KMS-11 (cell line): ENCODE measurements at regions not wholly inside any gene's neighbourhood (a gene's known extent, or its start where the extent isn't known, plus 50 kb on each side); places are given as distances from the start of the nearest gene placed in this dataset.

Source experiments
- H2AFZ ChIP-seq: fragments of 200-600 bp; sonication (generic); 2 replicates; pipeline ENCODE4 v1.6.1; 2016; ENCODE audit warnings: antibody characterized with exemption, mixed run types, low read depth
- H3K27ac ChIP-seq: fragments of 200-600 bp; sonication (generic); 2 replicates; pipeline ENCODE4 v1.6.1; 2016; ENCODE audit warnings: mild to moderate bottlenecking, mixed run types
- H3K27me3 ChIP-seq: fragments of 200-600 bp; sonication (generic); 2 replicates; pipeline ENCODE4 v1.6.1; 2017; ENCODE audit warnings: mild to moderate bottlenecking, low read depth, mixed run types, moderate library complexity; ENCODE audit not compliant: insufficient read depth
- H3K36me3 ChIP-seq: fragments of 200-600 bp; sonication (generic); 2 replicates; pipeline ENCODE4 v1.6.1; 2017; ENCODE audit warnings: mild to moderate bottlenecking, mixed run types; ENCODE audit not compliant: insufficient read depth
- H3K4me1 ChIP-seq: fragments of 200-600 bp; sonication (generic); 2 replicates; pipeline ENCODE4 v1.6.1; 2016; ENCODE audit warnings: mild to moderate bottlenecking, low read depth, mixed run types; ENCODE audit not compliant: poor library complexity, severe bottlenecking
- H3K4me2 ChIP-seq: fragments of 200-600 bp; sonication (generic); 2 replicates; pipeline ENCODE4 v1.7.0; 2016; ENCODE audit warnings: mild to moderate bottlenecking, mixed run types
- H3K4me3 ChIP-seq: fragments of 200-600 bp; sonication (generic); IDR thresholded peaks from 2 replicates; pipeline ENCODE4 v1.6.1; 2017; ENCODE audit warnings: low read depth, low read length, mixed read lengths; ENCODE audit not compliant: insufficient read depth
- H3K79me2 ChIP-seq: fragments of 200-600 bp; sonication (generic); 2 replicates; pipeline ENCODE4 v1.6.1; 2016; ENCODE audit warnings: low read depth, mixed run types; ENCODE audit not compliant: insufficient read depth
- H3K9ac ChIP-seq: fragments of 200-600 bp; sonication (generic); 2 replicates; pipeline ENCODE4 v1.6.1; 2016; ENCODE audit warnings: mild to moderate bottlenecking, mixed run types
- H4K20me1 ChIP-seq: fragments of 200-600 bp; sonication (generic); 2 replicates; pipeline ENCODE4 v1.6.1; 2016; ENCODE audit warnings: mild to moderate bottlenecking, mixed run types; ENCODE audit not compliant: insufficient read depth
- TF ChIP-seq, protein P1 (sequence below): fragments of 200-600 bp; sonication (generic); conservative IDR thresholded peaks from 2 replicates; pipeline ENCODE4 v1.6.1; 2017; ENCODE audit warnings: low read depth, mild to moderate bottlenecking, antibody characterized with exemption, low read length, moderate library complexity, mixed read lengths

DNA sequence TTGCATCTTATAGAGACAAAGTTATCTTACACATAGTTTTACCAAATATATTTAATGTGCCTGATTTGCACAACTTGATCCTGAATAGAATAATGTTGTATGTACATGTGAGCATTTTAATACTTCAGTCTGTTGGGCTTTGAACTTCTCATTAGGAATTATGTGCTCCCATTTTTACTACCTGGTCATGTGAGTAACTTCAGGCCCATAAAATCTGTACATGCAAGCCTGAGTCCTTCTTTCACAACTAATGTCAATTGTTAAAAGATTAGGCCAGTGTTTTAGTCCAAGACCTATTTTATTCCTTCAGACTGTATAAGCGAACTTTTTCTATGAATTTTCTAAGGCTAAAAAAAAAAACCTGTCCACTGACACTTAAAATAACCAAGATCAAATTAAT, 715.4 kb downstream of the CDH8 start:
- Histone ChIP-seq H3K36me3 (no peaks in the 10 kb centered on the region), H3K9ac (no peak overlapping the region), H3K4me3 (no peak overlapping the region), H3K4me1 (no peaks in the 10 kb centered on the region), H3K27ac (no peak overlapping the region), H3K79me2 (no peaks in the 10 kb centered on the region), H3K27me3 (no peaks in the 10 kb centered on the region), H3K4me2 (no peak overlapping the region), H4K20me1 (no peaks in the 10 kb centered on the region), H2AFZ (no peak overlapping the region)
- TF ChIP-seq, protein P1, sequence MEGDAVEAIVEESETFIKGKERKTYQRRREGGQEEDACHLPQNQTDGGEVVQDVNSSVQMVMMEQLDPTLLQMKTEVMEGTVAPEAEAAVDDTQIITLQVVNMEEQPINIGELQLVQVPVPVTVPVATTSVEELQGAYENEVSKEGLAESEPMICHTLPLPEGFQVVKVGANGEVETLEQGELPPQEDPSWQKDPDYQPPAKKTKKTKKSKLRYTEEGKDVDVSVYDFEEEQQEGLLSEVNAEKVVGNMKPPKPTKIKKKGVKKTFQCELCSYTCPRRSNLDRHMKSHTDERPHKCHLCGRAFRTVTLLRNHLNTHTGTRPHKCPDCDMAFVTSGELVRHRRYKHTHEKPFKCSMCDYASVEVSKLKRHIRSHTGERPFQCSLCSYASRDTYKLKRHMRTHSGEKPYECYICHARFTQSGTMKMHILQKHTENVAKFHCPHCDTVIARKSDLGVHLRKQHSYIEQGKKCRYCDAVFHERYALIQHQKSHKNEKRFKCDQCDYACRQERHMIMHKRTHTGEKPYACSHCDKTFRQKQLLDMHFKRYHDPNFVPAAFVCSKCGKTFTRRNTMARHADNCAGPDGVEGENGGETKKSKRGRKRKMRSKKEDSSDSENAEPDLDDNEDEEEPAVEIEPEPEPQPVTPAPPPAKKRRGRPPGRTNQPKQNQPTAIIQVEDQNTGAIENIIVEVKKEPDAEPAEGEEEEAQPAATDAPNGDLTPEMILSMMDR: no peak

DNA sequence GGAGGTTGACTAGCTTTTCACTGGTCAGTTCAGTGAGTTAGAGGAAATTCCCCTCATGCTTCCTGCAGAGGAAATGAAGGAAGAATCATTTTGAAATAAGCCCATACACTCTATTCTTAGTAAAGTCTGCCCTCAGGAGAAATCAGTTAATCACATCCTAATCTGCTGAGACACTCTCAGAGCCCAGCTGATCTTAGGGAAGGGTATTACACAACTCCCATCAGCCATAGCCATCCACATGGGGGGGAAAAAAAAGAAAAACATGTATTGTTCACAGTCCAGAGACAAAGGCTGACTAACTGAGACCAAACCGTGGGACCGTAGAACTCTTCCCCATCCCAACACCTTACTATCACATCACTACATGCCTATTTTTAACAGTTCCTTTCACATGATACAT, 722.3 kb downstream of the CDH8 start:
- H3K79me2 ChIP-seq: no peaks in the 10 kb centered on the region
- H3K4me3 ChIP-seq: no peak overlapping the region
- no peaks in the 10 kb centered on the region for H4K20me1 ChIP-seq
- no peaks in the 10 kb centered on the region for H3K4me1 ChIP-seq
- H3K27ac ChIP-seq: no peak overlapping the region
- no peak overlapping the region for H3K9ac ChIP-seq
- H2AFZ ChIP-seq: no peak overlapping the region
- no peaks in the 10 kb centered on the region for H3K36me3 ChIP-seq
- H3K27me3 ChIP-seq: no peaks in the 10 kb centered on the region
- H3K4me2 ChIP-seq: no peak overlapping the region
- TF ChIP-seq, protein P1: no peak

DNA sequence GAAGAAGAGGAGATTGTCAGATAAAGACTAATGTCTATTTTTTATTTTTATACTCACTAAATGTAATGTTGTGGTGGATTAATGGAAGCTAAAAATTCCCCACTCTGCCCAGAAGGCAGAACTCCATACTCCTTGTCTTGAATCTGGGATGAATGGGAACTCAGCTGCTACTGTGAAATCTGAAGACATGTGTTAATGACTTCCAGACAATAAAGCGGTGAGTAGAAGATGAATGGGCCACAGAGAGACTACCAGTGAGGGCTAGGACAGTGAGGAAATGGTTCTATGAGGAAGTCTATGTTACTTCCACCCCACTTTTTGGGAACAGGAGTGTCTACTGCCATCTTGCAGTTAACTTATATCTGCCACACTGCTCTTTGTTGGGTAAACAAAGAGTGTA, 726.9 kb downstream of the CDH8 start:
- Histone ChIP-seq H3K4me1 (no peaks in the 10 kb centered on the region), H3K36me3 (no peaks in the 10 kb centered on the region), H3K9ac (no peak overlapping the region), H3K79me2 (no peaks in the 10 kb centered on the region), H3K27me3 (no peaks in the 10 kb centered on the region), H3K27ac (no peak overlapping the region), H3K4me3 (no peak overlapping the region), H2AFZ (no peak overlapping the region), H3K4me2 (no peak overlapping the region), H4K20me1 (no peaks in the 10 kb centered on the region)
- TF ChIP-seq, protein P1: no peak

DNA sequence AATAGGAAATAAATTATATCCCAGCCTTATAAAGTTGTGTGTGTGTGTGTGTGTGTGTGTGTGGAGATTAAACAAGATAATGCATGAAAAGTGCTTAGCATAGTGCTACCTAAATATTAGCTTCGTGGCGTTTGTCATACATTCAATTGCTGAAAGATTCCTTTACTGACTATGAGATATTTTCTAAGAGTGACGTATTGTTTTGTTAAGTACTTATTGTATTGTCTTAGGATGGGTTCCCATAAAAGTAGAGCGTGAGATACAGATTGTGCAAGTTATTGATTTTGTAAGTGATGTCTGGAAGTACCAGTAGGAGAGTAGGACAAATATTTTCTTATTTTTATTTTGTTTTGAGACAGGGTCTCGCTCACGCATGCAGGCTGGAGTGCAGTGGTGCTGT, 730.0 kb downstream of the CDH8 start:
- TF ChIP-seq, protein P1: no peak
- Histone ChIP-seq H3K4me2 (no peak overlapping the region), H3K4me3 (no peak overlapping the region), H3K27ac (no peak overlapping the region), H3K4me1 (no peaks in the 10 kb centered on the region), H3K79me2 (no peaks in the 10 kb centered on the region), H3K36me3 (no peaks in the 10 kb centered on the region), H3K27me3 (no peaks in the 10 kb centered on the region), H2AFZ (no peak overlapping the region), H4K20me1 (no peaks in the 10 kb centered on the region), H3K9ac (no peak overlapping the region)

DNA sequence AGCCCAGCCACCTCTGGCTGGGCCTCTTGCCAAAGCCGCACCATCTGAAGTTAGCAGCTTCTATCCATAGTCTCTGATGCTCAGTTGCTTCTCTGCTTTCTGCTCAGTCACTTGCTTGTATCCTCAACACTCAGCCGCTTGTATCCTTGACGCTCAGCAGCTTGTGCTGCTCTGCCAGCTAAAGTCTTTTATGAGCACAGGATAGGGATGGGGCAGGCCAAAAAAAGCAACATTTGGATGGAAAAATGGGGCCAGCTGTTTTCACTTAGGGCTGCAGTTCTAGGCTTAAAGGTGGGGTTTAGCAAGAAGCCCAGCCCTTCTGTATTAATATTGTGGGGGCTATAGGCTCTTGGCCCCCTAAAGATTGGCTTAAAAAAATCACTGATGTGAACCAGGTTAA, 739.4 kb downstream of the CDH8 start:
- Histone ChIP-seq H3K4me1 (no peaks in the 10 kb centered on the region), H3K27ac (no peak overlapping the region), H3K4me2 (no peak overlapping the region), H3K27me3 (no peaks in the 10 kb centered on the region), H3K4me3 (no peak overlapping the region), H3K79me2 (no peaks in the 10 kb centered on the region), H2AFZ (no peak overlapping the region), H3K9ac (no peak overlapping the region), H3K36me3 (no peaks in the 10 kb centered on the region), H4K20me1 (no peaks in the 10 kb centered on the region)
- TF ChIP-seq, protein P1: no peak
